Naive thymus-derived CD4-positive, alpha-beta T cell (primary cell): ENCODE measurements at regions not wholly inside any gene's neighbourhood (a gene's known extent, or its start where the extent isn't known, plus 50 kb on each side); places are given as distances from the start of the nearest gene placed in this dataset.

Experiments
- ATAC-seq: fragments of 150-1000 bp; cut with Tn5 transposase; 2 replicates; pipeline ENCODE4 v1.10.0; 2021; ENCODE audit warnings: mild to moderate bottlenecking, moderate library complexity
- CTCF ChIA-PET: fragments of 350-600 bp; sonication (Branson Sonifier 250); formaldehyde crosslinking; loops from one replicate; lab custom pipeline; 2021; ENCODE audit warnings: antibody characterized with exemption; lab: Charles Lee
- POLR2A ChIA-PET: fragments of 350-600 bp; sonication (Branson Sonifier 250); formaldehyde crosslinking; loops from one replicate; lab custom pipeline; 2021; ENCODE audit warnings: antibody characterized with exemption, inconsistent platforms; lab: Charles Lee
- DNase-seq, 9 donors: peaks; one replicate each; pipeline versions ENCODE4 v3.0.0 to v3.0.0-alpha.2; 2020 to 2022; ENCODE audit warnings: mixed read lengths in 1 of 9
- H3K27ac ChIP-seq: one replicate; pipeline ENCODE4 v1.7.0; 2013; ENCODE audit warnings: mild to moderate bottlenecking, low read depth, low read length, moderate library complexity
- H3K27me3 ChIP-seq, 2 donors: one replicate each; pipeline ENCODE4 v1.7.0; 2013; ENCODE audit warnings: low read length in 2 of 2, mild to moderate bottlenecking in 2 of 2, moderate library complexity in 2 of 2; ENCODE audit not compliant: control insufficient read depth in 2 of 2, insufficient read depth in 2 of 2
- H3K36me3 ChIP-seq, 3 experiments: 1 replicate in 2 of 3; 2 replicates in 1 of 3; pipeline ENCODE4 v1.7.0; 2013; ENCODE audit warnings: low read length in 3 of 3, mild to moderate bottlenecking in 3 of 3, moderate library complexity in 1 of 3; ENCODE audit not compliant: insufficient read depth in 3 of 3, control insufficient read depth in 2 of 3
- H3K4me1 ChIP-seq, 2 donors: one replicate each; pipeline ENCODE4 v1.7.0; 2013; ENCODE audit warnings: low read length in 2 of 2, mild to moderate bottlenecking in 2 of 2, moderate library complexity in 1 of 2; ENCODE audit not compliant: control insufficient read depth in 2 of 2, insufficient read depth in 2 of 2
- H3K4me3 ChIP-seq: 2 replicates; pipeline ENCODE4 v1.7.0; 2013; ENCODE audit warnings: mild to moderate bottlenecking, low read length
- H3K9me3 ChIP-seq, 3 experiments: 1 replicate in 2 of 3; 2 replicates in 1 of 3; pipeline ENCODE4 v1.7.0; 2013; ENCODE audit warnings: low read length in 3 of 3; ENCODE audit not compliant: control insufficient read depth in 2 of 3
- H3K27ac Mint-ChIP-seq, 9 donors: one replicate each; pipeline ENCODE4 v1.8.0; 2020 to 2022; ENCODE audit warnings: mixed read lengths in 9 of 9, mild to moderate bottlenecking in 8 of 9, moderate library complexity in 5 of 9, inconsistent platforms in 2 of 9
- H3K27me3 Mint-ChIP-seq, 5 donors: one replicate each; pipeline ENCODE4 v1.8.0; 2021 to 2022; ENCODE audit warnings: mixed read lengths in 5 of 5, mild to moderate bottlenecking in 1 of 5
- H3K36me3 Mint-ChIP-seq, 5 donors: one replicate each; pipeline ENCODE4 v1.8.0; 2020 to 2022; ENCODE audit warnings: mixed read lengths in 5 of 5, mild to moderate bottlenecking in 3 of 5, inconsistent platforms in 1 of 5
- H3K4me1 Mint-ChIP-seq, 7 donors: one replicate each; pipeline ENCODE4 v1.8.0; 2020 to 2022; ENCODE audit warnings: mixed read lengths in 7 of 7, mild to moderate bottlenecking in 3 of 7, inconsistent platforms in 1 of 7
- H3K4me3 Mint-ChIP-seq, 10 donors: one replicate each; pipeline ENCODE4 v1.8.0; 2020 to 2022; ENCODE audit warnings: mild to moderate bottlenecking in 10 of 10, mixed read lengths in 10 of 10, moderate library complexity in 6 of 10, inconsistent platforms in 2 of 10
- H3K9me3 Mint-ChIP-seq, 11 donors: one replicate each; pipeline ENCODE4 v1.8.0; 2020 to 2022; ENCODE audit warnings: mixed read lengths in 11 of 11, mild to moderate bottlenecking in 4 of 11, inconsistent platforms in 1 of 11, moderate library complexity in 1 of 11
- intact Hi-C, 2 donors: fragments of 100-400 bp; cut with micrococcal nuclease; formaldehyde crosslinking; loops; one replicate each; pipeline ENCODE4 v1.15.1; 2023

DNA sequence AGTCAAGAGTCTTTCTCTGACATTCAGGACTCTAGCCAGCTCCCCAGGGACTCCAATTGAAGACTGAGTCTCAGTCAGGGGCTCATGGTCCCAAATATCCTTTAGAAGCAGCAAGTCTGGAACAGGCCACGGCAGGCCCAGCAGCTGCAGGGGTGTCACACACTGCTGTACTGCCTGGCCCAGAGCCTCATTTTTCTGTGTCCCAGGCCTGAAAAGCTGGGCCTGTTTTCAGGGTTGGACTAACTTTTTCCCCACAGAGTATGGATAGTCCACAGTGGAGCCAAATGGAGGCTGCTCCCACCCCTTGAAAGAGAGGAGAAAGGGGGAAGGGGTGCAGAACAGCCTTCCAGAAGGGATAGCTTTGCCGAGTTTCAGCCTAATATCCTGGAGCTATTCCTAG lies 146.8 kb upstream of the NALF2 start:
- H3K4me1 ChIP-seq, result no peaks in the 10 kb centered on the region
- H3K9me3 ChIP-seq, result no peaks in the 10 kb centered on the region
- no peak overlapping the region for H3K27ac Mint-ChIP-seq
- H3K36me3 Mint-ChIP-seq, result no peaks in the 10 kb centered on the region
- H3K4me3 ChIP-seq, result no peak overlapping the region
- H3K4me3 Mint-ChIP-seq, result no peak overlapping the region
- no peak overlapping the region for H3K27ac ChIP-seq
- no peak for DNase-seq
- peaks cover 0 to 9% (median 0%) of the 10 kb centered on the region in 5 donors for H3K27me3 Mint-ChIP-seq
- no peak for ATAC-seq
- POLR2A ChIA-PET, result no interaction called here
- intact Hi-C loops, result no loop called here
- peaks cover 0 to 20% (median 7%) of the 10 kb centered on the region in 11 donors for H3K9me3 Mint-ChIP-seq
- no peaks in the 10 kb centered on the region for H3K27me3 ChIP-seq
- H3K36me3 ChIP-seq, result no peaks in the 10 kb centered on the region
- CTCF ChIA-PET, result no interaction called here
- no peaks in the 10 kb centered on the region for H3K4me1 Mint-ChIP-seq

DNA sequence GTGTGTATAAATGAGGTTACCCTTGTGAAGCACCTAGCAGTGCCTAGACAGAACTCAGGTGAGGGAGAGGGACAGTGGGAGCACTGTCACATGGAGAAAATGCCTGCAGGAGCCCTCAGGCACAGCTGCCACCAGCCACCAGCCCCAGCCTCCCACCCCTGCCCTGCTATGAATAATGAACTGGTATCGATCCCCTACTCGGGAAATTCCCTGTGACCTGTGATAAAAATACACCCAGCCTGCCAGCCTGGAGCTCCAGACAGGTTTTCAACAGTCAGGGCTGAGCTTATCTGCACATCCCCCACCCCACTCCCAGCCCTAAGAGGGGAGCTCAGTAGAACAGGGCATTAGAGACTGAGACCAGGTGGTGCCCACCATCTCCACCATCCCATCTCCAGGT lies 159.6 kb upstream of the PJA1 start:
- H3K36me3 ChIP-seq, result no peaks in the 10 kb centered on the region
- no peaks in the 10 kb centered on the region for H3K4me1 ChIP-seq
- H3K9me3 Mint-ChIP-seq, result no peaks in the 10 kb centered on the region
- no peaks in the 10 kb centered on the region for H3K27me3 Mint-ChIP-seq
- H3K27ac ChIP-seq, result no peak overlapping the region
- intact Hi-C loops, result no loop called here
- ChIA-PET POLR2A (no interaction called here), CTCF (no interaction called here)
- H3K4me1 Mint-ChIP-seq, result no peaks in the 10 kb centered on the region
- no peak overlapping the region for H3K27ac Mint-ChIP-seq
- no peaks in the 10 kb centered on the region for H3K36me3 Mint-ChIP-seq
- ATAC-seq (no peak), DNase-seq (no peak)
- no peak overlapping the region for H3K4me3 Mint-ChIP-seq
- no peaks in the 10 kb centered on the region for H3K27me3 ChIP-seq
- no peak overlapping the region for H3K4me3 ChIP-seq
- no peaks in the 10 kb centered on the region for H3K9me3 ChIP-seq

DNA sequence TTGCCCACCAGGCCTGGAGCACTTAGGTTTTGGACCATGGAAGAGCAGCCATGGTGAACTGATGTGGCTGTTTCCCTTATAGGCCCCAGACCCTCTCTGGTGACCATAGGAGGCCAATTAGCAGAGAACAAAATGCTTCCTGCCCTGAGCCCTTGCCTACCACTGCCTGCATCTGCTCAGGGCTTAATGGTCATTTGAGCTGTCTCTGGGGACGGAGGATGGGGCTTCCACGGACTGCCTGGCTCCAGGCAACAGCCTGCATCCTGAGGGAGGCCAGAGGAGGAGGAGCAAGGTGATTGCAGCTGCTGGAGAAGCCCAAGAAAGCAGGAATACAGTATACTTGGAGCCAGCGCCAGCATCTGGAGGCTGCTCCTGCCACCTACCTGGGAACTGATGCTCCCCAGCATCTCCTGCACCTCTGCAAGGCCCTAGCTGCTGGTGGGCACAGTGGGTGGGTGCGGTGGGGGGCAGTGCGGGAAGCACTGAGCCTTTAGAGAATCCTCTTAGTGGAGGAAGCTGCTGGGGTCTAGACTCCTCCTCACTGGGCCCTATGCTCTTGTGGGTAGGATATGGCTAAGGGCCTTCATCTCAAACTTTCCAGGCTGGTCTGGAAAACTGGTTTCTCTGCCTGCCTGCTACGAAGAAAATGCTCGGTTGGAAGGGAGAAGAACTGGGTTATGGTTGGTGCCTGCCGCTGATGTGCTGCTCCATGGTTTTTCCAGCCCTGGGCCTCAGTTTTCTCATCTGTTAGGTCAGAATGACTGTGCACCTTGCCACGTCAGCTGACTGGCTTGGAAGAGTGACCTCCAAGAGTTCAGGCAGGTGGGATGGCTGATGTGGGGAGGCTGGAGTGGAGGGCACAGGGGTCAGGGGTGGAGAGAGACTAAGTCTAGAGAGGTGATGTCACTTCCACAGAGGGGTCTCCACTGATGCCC lies 158.8 kb upstream of the PJA1 start:
- no peak overlapping the region for H3K4me3 ChIP-seq
- Mint-ChIP-seq H3K27me3 (no peaks in the 10 kb centered on the region), H3K27ac (no peak overlapping the region), H3K36me3 (no peaks in the 10 kb centered on the region), H3K4me3 (no peak overlapping the region), H3K9me3 (no peaks in the 10 kb centered on the region), H3K4me1 (no peaks in the 10 kb centered on the region)
- intact Hi-C loops, result no loop called here
- H3K4me1 ChIP-seq, result no peaks in the 10 kb centered on the region
- ATAC-seq (no peak), DNase-seq (no peak)
- no peaks in the 10 kb centered on the region for H3K27me3 ChIP-seq
- H3K36me3 ChIP-seq, result no peaks in the 10 kb centered on the region
- CTCF ChIA-PET, result no interaction called here
- H3K27ac ChIP-seq, result no peak overlapping the region
- POLR2A ChIA-PET, result no interaction called here
- no peaks in the 10 kb centered on the region for H3K9me3 ChIP-seq

DNA sequence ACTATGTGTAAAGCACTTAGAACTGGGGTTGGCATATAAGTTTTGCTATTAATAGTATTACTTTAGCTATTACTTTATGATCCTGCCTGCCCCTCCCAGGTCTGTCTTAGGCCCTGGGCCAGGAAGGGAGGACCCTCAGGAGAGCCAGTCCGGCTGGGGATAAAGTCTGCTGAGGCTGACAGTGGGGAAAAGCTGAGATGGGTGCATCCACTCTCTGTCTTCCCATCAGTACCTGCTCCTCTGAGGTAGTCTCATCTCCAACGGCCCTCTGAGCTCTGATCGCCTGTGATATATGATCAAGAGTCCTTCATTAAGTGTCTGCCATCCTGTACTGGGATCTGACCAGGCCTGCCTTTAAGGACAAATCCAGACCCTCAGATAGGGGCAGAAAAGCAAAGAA lies 156.5 kb upstream of the PJA1 start:
- Histone ChIP-seq H3K27ac (no peak overlapping the region), H3K36me3 (no peaks in the 10 kb centered on the region), H3K4me3 (no peak overlapping the region), H3K9me3 (no peaks in the 10 kb centered on the region), H3K4me1 (no peaks in the 10 kb centered on the region), H3K27me3 (no peaks in the 10 kb centered on the region)
- Mint-ChIP-seq H3K27me3 (no peaks in the 10 kb centered on the region), H3K27ac (no peak overlapping the region), H3K4me1 (no peaks in the 10 kb centered on the region), H3K4me3 (no peak overlapping the region), H3K36me3 (no peaks in the 10 kb centered on the region), H3K9me3 (no peaks in the 10 kb centered on the region)
- DNase-seq, result no peak
- no peak for ATAC-seq
- CTCF ChIA-PET, result no interaction called here
- POLR2A ChIA-PET, result no interaction called here
- intact Hi-C loops, result no loop called here

DNA sequence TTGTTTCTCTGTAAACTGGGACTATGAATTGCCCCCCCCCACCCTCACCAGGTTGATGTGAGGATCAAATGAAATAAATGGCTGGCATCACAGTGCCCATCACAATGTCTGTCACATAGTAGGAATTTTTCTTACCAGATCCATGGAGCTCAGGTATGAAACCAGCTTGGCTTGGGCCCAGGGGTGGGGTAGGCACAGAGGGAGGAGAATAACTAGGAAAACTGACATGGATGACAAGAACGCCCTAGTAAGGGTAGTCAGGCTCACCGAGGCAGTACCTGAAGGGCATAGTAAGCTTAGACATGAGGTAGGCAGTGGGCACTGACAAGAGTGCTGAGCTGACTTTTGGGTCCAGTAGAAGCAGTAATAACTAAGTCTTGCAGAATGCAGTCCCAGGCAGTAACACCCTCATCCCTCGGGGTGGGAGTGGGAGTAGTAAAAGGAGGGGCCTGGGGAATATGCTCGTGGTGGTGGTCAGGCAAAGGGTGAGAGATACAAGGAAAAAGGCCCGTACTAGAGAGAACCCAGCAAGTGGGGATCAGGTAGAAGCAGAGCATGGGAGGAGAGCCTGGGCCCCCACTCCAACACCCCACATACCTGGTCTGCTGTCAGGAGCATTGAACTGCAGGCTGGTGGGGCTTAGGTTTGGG lies 155.9 kb upstream of the PJA1 start:
- H3K9me3 ChIP-seq, result no peaks in the 10 kb centered on the region
- POLR2A ChIA-PET, result interaction anchor here (0.6 kb wide), 1 partner anchor 17 kb away, joined by 3 read pairs; no protein-coding TSS in a partner anchor
- H3K4me3 Mint-ChIP-seq, result no peak overlapping the region
- H3K4me1 ChIP-seq, result no peaks in the 10 kb centered on the region
- no peaks in the 10 kb centered on the region for H3K27me3 ChIP-seq
- no peak overlapping the region for H3K4me3 ChIP-seq
- no peaks in the 10 kb centered on the region for H3K27me3 Mint-ChIP-seq
- intact Hi-C loops, result no loop called here
- H3K27ac ChIP-seq, result no peak overlapping the region
- DNase-seq (no peak), ATAC-seq (no peak)
- no peak overlapping the region for H3K27ac Mint-ChIP-seq
- no peaks in the 10 kb centered on the region for H3K36me3 ChIP-seq
- H3K4me1 Mint-ChIP-seq, result no peaks in the 10 kb centered on the region
- CTCF ChIA-PET, result no interaction called here
- no peaks in the 10 kb centered on the region for H3K9me3 Mint-ChIP-seq
- H3K36me3 Mint-ChIP-seq, result no peaks in the 10 kb centered on the region

DNA sequence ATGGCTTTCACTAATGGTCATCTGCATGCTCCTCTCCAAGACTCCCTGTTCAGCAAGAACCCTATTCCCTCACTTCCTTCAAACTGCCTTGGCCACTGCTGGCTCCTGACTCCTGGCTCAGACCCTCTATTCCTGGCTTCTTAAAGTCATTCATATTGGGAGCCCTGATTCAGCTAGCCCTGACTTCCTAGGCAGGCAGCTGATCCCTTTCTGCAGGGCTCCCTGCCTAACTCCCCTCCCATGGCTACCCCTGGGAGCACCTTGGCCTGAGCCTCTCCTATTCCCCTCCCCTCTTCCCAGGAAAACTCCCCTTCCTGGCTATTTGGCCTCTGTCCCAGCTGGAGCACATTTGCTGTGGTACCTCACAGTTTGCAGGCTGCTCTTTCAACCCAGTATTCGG lies 154.9 kb upstream of the PJA1 start:
- Mint-ChIP-seq H3K9me3 (no peaks in the 10 kb centered on the region), H3K4me3 (no peak overlapping the region), H3K27ac (no peak overlapping the region), H3K27me3 (no peaks in the 10 kb centered on the region), H3K36me3 (no peaks in the 10 kb centered on the region), H3K4me1 (no peaks in the 10 kb centered on the region)
- ATAC-seq (no peak), DNase-seq (no peak)
- intact Hi-C loops, result no loop called here
- CTCF ChIA-PET, result no interaction called here
- no peak overlapping the region for H3K27ac ChIP-seq
- no peaks in the 10 kb centered on the region for H3K9me3 ChIP-seq
- no peaks in the 10 kb centered on the region for H3K27me3 ChIP-seq
- H3K4me3 ChIP-seq, result no peak overlapping the region
- H3K36me3 ChIP-seq, result no peaks in the 10 kb centered on the region
- H3K4me1 ChIP-seq, result no peaks in the 10 kb centered on the region
- POLR2A ChIA-PET, result no interaction called here

DNA sequence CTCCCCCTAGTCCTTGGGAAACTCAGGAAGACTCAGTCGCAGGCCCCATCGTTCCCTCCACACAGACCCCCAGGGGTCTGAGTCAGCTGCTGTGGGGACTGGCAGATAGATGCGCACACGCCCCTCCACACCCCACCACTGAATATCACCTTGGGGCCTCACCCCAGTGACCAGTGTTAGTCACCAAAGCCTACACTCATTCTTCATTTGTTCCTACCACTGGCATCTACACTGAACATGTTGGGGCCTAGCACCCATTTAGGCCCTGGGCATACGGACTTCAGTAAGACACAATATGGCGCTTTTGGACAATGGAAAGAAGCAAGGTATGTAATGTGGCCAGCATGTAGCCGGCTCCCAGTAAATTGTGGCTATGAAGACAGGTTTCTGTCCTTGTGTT lies 154.1 kb upstream of the PJA1 start:
- no peaks in the 10 kb centered on the region for H3K4me1 ChIP-seq
- H3K4me3 ChIP-seq, result no peak overlapping the region
- Mint-ChIP-seq H3K27ac (no peak overlapping the region), H3K36me3 (no peaks in the 10 kb centered on the region), H3K4me3 (no peak overlapping the region), H3K4me1 (no peaks in the 10 kb centered on the region), H3K27me3 (no peaks in the 10 kb centered on the region), H3K9me3 (no peaks in the 10 kb centered on the region)
- ChIA-PET CTCF (no interaction called here), POLR2A (no interaction called here)
- H3K36me3 ChIP-seq, result no peaks in the 10 kb centered on the region
- H3K27ac ChIP-seq, result no peak overlapping the region
- intact Hi-C loops, result no loop called here
- no peak for ATAC-seq
- no peak for DNase-seq
- H3K27me3 ChIP-seq, result no peaks in the 10 kb centered on the region
- no peaks in the 10 kb centered on the region for H3K9me3 ChIP-seq
